Omental fat pad (tissue), 3 donors: ENCODE measurements at regions not wholly inside any gene's neighbourhood (a gene's known extent, or its start where the extent isn't known, plus 50 kb on each side); places are given as distances from the start of the nearest gene placed in this dataset.

ENCODE experiments used
- ATAC-seq: fragments of 150-250 bp; one replicate; pipeline ENCODE4 v1.9.1; 2016; ENCODE audit warnings: mild to moderate bottlenecking, moderate library complexity; ENCODE audit not compliant: low FRiP score
- DNase-seq: peaks from one replicate; pipeline ENCODE4 v3.0.0-alpha.2; 2019; ENCODE audit warnings: low spot score
- TF ChIP-seq, protein P1 (sequence below), 3 donors: fragments of 450-650 bp; IDR thresholded peaks; one replicate each; pipeline ENCODE4 v1.5.1; 2016 to 2017; ENCODE audit warnings: antibody characterized with exemption in 3 of 3, mild to moderate bottlenecking in 3 of 3, moderate library complexity in 2 of 3

DNA sequence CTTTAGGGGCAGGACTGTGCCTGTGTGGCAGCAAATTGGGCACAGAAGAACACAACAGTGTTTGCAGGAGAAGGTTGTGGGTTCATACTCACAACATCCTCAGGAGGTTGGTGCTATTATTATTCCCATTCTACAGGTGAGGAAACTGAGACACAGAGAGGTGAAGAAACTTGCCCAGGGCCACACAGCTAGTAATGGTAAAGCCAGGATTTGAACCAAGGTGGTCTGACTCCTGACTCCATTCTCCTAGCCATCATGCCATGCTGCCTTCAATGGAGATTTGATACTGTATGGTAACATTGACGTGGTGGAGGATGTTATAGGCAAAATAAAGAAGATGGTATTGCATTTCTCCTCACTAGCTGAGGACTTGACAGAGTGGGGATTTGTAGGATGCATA, 334.2 kb downstream of the RPS6KC1 start:
- ATAC-seq, result no peak
- TF ChIP-seq, protein P1, sequence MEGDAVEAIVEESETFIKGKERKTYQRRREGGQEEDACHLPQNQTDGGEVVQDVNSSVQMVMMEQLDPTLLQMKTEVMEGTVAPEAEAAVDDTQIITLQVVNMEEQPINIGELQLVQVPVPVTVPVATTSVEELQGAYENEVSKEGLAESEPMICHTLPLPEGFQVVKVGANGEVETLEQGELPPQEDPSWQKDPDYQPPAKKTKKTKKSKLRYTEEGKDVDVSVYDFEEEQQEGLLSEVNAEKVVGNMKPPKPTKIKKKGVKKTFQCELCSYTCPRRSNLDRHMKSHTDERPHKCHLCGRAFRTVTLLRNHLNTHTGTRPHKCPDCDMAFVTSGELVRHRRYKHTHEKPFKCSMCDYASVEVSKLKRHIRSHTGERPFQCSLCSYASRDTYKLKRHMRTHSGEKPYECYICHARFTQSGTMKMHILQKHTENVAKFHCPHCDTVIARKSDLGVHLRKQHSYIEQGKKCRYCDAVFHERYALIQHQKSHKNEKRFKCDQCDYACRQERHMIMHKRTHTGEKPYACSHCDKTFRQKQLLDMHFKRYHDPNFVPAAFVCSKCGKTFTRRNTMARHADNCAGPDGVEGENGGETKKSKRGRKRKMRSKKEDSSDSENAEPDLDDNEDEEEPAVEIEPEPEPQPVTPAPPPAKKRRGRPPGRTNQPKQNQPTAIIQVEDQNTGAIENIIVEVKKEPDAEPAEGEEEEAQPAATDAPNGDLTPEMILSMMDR (IDR thresholded peaks at IDR 0.05), result no peak
- DNase-seq, result no peak

GRCh38 chr1:213385806-213386324, 334.8 kb downstream of the RPS6KC1 start:
- ATAC-seq (no peak), DNase-seq (no peak)
- TF ChIP-seq, protein P1 (IDR thresholded peaks at IDR 0.05), result no peak

DNA sequence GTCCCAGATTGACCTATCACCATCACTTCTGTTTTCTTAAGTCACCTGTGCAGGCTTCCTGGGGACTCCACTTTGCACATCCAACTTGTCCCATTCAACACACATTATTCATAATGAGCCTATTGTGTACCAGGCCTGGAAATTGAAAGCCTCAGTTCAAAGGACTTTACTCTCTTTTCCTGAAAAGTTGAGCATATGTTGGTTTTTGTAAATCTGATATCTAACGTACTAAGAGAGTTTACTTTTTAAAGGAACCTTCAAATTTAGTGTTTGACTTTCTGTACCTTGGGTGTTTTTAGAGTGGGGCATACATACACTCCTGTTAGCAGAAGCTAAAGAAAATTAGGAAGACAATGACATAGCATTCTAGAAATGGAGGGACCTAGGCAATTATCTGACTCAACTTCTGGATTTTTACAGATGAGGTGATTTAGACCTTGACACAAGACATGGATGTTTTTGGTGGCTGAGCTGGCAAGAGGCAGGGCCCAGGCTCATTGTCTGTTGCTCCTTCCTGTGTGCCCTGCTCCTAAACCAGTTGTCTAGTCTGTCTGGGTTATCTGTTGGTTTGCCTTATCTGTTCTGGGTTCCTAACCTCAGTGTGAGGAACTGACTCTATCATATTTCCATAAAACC, 336.5 kb downstream of the RPS6KC1 start:
- DNase-seq, result no peak
- TF ChIP-seq, protein P1 (IDR thresholded peaks at IDR 0.05), result no peak
- ATAC-seq, result no peak

GRCh38 chr1:213388199-213388598, 337.2 kb downstream of the RPS6KC1 start:
- no peak for ATAC-seq
- TF ChIP-seq, protein P1 (IDR thresholded peaks at IDR 0.05), result no peak

DNA sequence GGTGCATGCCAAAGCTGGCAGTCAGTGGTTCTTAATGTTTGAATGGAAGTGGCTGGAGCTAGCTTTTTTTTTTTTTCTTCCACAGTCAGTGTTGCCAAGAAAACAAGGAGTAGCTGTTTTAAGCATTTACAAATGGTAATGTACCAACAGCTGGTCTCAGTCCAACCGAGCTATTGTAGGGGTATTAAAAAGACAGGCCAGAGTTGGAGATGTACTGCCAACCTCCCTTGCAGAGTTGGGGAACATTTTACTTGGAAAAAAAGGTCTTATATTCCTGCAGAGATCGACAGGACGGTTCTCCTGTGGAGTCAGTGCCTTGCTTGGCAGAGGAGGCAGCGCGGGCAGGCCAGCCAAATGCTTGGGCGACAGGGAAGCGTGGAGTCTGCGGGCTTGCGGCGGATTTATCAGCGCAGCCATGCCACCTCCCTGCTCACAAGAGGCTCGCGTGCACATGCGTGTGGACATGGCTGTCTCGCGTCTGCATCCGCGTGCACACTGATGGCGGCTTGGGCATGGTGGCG, 338.1 kb downstream of the RPS6KC1 start:
- TF ChIP-seq, protein P1 (IDR thresholded peaks at IDR 0.05), result no peak
- ATAC-seq (no peak), DNase-seq (no peak)

More at GRCh38 chr1:213388199-213388598, 337.2 kb downstream of the RPS6KC1 start:
- DNase-seq, result no peak

DNA sequence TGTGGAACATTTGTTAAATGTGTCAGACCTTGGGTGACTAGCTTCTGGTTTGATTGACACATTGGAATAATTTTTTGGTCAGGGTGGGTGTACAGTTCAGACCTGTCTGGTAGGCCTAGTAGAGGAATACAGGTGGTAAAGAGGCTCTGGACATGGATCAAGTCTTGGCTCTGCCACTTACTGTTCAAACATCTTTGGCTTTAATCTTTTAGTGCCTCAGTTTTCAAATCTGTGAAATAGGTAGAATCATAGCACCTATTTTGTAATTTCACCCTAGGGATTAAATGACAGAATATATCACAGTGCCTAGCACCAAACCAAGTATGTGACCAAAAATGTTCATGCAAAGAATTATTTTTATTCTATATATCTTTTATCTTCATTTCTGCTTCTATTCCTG, 340.4 kb downstream of the RPS6KC1 start:
- DNase-seq (no peak), ATAC-seq (no peak)
- TF ChIP-seq, protein P1 (IDR thresholded peaks at IDR 0.05), result no peak

- DNase-seq (no peak), ATAC-seq (no peak)
- TF ChIP-seq, protein P1 (IDR thresholded peaks at IDR 0.05), result no peak
Observed at GRCh38 chr1:213393860-213394259, 342.8 kb downstream of the RPS6KC1 start.
